Endothelial cell of umbilical vein (primary cell): ENCODE measurements at regions not wholly inside any gene's neighbourhood (a gene's known extent, or its start where the extent isn't known, plus 50 kb on each side); places are given as distances from the start of the nearest gene placed in this dataset.
"Not testable (repeated sequence)": the region's sequence is repeated elsewhere in the genome, so short reads cannot be mapped to it uniquely, and the experiment has no call there.

ENCODE experiments used
- BruUV-seq: library from RNA; stranded (reverse); fragments of 400-500 nt; replicated peaks from 2 replicates; lab custom pipeline; 2021; lab: Mats Ljungman, UMichigan
- CTCF ChIA-PET: fragments of 300-600, 350-600 bp; sonication (Branson Sonifier 250); formaldehyde crosslinking; loops from one replicate; lab custom pipeline; 2021; ENCODE audit warnings: antibody characterized with exemption, inconsistent platforms; lab: Charles Lee
- POLR2A ChIA-PET: fragments of 300-600, 350-600 bp; sonication (Branson Sonifier 250); formaldehyde crosslinking; loops from one replicate; lab custom pipeline; 2021; ENCODE audit warnings: antibody characterized with exemption, inconsistent platforms; lab: Charles Lee
- DNase-seq: peaks from one replicate; pipeline ENCODE4 v3.0.0-alpha.2; 2011; ENCODE audit warnings: low read depth, low spot score
- FAIRE-seq: peaks from 2 replicates; lab custom pipeline; 2011; peaks lifted over from hg19 to GRCh38; lab: Jason Lieb, UNC
- H2AFZ ChIP-seq: 2 replicates; pipeline ENCODE4 v1.6.0; 2012; ENCODE audit warnings: low read depth, low read length, control low read depth, inconsistent platforms
- H3K27ac ChIP-seq: 2 replicates; pipeline ENCODE4 v1.5.1; 2011; ENCODE audit warnings: low read depth, mild to moderate bottlenecking, control low read depth, low read length, moderate library complexity; ENCODE audit not compliant: insufficient read depth
- H3K27me3 ChIP-seq, 2 experiments: 2 replicates each; pipeline versions ENCODE4 v1.6.0 to v1.6.1; 2011; ENCODE audit warnings: low read length in 2 of 2, mixed read lengths in 1 of 2; ENCODE audit not compliant: control insufficient read depth in 2 of 2, insufficient read depth in 2 of 2
- H3K36me3 ChIP-seq, 2 experiments: 2 replicates in 1 of 2; 3 replicates in 1 of 2; pipeline ENCODE4 v1.5.1; 2011; ENCODE audit warnings: low read length in 2 of 2, mild to moderate bottlenecking in 1 of 2, moderate library complexity in 1 of 2; ENCODE audit not compliant: control insufficient read depth in 2 of 2, insufficient read depth in 2 of 2; ENCODE audit errors: extremely low read depth in 1 of 2
- H3K4me1 ChIP-seq: 3 replicates; pipeline ENCODE4 v1.5.1; 2011; ENCODE audit warnings: mild to moderate bottlenecking, low read length; ENCODE audit not compliant: control insufficient read depth, insufficient read depth; ENCODE audit errors: extremely low read depth
- H3K4me2 ChIP-seq: 2 replicates; pipeline ENCODE4 v1.6.1; 2011; ENCODE audit warnings: low read length, control low read depth, mixed read lengths; ENCODE audit not compliant: insufficient read depth
- H3K4me3 ChIP-seq, 3 experiments: fragments of 200-600 bp in 1 of 3; sonication (generic), shearing (Covaris generic) in 1 of 3; replicated peaks in 1 of 3; 2 replicates each; pipeline ENCODE4 v1.5.1; 2011 to 2016; ENCODE audit warnings: control low read depth in 3 of 3, low read length in 3 of 3, mild to moderate bottlenecking in 2 of 3, inconsistent platforms in 1 of 3, low read depth in 1 of 3, moderate library complexity in 1 of 3; ENCODE audit not compliant: insufficient read depth in 1 of 3
- H3K79me2 ChIP-seq: 2 replicates; pipeline ENCODE4 v1.6.0; 2012; ENCODE audit warnings: low read length, inconsistent platforms; ENCODE audit not compliant: control insufficient read depth, insufficient read depth
- H3K9ac ChIP-seq: replicated peaks from 2 replicates; pipeline ENCODE3; 2011; ENCODE audit warnings: low read length, control low read depth; ENCODE audit not compliant: insufficient read depth; ENCODE audit errors: extremely low read depth
- H3K9me1 ChIP-seq: replicated peaks from 3 replicates; pipeline ENCODE4 v1.6.0; 2011; ENCODE audit warnings: mild to moderate bottlenecking, low read length; ENCODE audit not compliant: control insufficient read depth, insufficient read depth; ENCODE audit errors: extremely low read depth
- H3K9me3 ChIP-seq: replicated peaks from 2 replicates; pipeline ENCODE4 v1.5.1; 2012; ENCODE audit warnings: low read length, inconsistent platforms; ENCODE audit not compliant: control insufficient read depth, insufficient read depth
- H4K20me1 ChIP-seq: replicated peaks from 2 replicates; pipeline ENCODE3; 2011; ENCODE audit warnings: mild to moderate bottlenecking, low read length; ENCODE audit not compliant: control insufficient read depth, insufficient read depth; ENCODE audit errors: extremely low read depth
- dilution Hi-C: fragments of 300-500 bp; cut with MboI; formaldehyde crosslinking; loops from one replicate; pipeline ENCODE4 v1.15.0; 2019; ENCODE audit warnings: low sequenced_read_pairs; ENCODE audit not compliant: extremely low pct_ligation_motif_present
- intact Hi-C: fragments of 100-400 bp; cut with micrococcal nuclease; formaldehyde crosslinking; loops from one replicate; pipeline ENCODE4 v1.10.0; 2022

DNA sequence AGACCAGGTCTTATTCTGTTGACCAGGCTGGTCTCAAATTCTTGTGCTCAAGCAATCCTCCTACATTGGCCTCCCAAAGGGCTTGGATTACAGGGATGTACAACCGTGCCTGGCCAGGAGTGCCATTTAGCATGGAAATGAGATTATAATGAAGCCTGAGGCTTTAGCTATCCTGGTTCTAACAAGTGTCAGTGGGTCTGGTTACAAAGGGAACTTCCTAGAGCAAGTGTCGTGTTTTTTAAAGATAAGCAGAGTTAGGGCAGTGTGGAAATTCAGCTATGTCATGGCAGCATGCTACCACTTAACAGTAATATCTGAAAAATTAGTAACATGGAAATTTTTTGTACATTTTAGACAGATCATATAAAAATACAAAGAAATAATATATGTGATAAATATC is 339.3 kb upstream of the SPATA31A3 start:
- H3K4me1 ChIP-seq, DNase-seq, H3K4me3 ChIP-seq, intact Hi-C loops, H3K27me3 ChIP-seq, H2AFZ ChIP-seq, H3K79me2 ChIP-seq, CTCF ChIA-PET, dilution Hi-C loops, H3K9me3 ChIP-seq, BruUV-seq, H4K20me1 ChIP-seq, H3K36me3 ChIP-seq, H3K4me2 ChIP-seq, H3K9ac ChIP-seq, FAIRE-seq, H3K9me1 ChIP-seq, H3K27ac ChIP-seq, POLR2A ChIA-PET: not testable (repeated sequence)

GRCh38 chr9:67313409-67313808 is 321.1 kb upstream of the SPATA31A3 start:
- H3K9me3 ChIP-seq, H3K9ac ChIP-seq, CTCF ChIA-PET, H3K4me1 ChIP-seq, H4K20me1 ChIP-seq, FAIRE-seq, H3K4me2 ChIP-seq, intact Hi-C loops, DNase-seq, H3K36me3 ChIP-seq, H3K79me2 ChIP-seq, dilution Hi-C loops, POLR2A ChIA-PET, H3K9me1 ChIP-seq, H3K4me3 ChIP-seq, H2AFZ ChIP-seq, H3K27me3 ChIP-seq, BruUV-seq, H3K27ac ChIP-seq: not testable (repeated sequence)

GRCh38 chr9:67312504-67312903 is 320.2 kb upstream of the SPATA31A3 start:
- H3K4me3 ChIP-seq, H3K36me3 ChIP-seq, H4K20me1 ChIP-seq, DNase-seq, H2AFZ ChIP-seq, H3K9me3 ChIP-seq, H3K4me2 ChIP-seq, intact Hi-C loops, H3K79me2 ChIP-seq, CTCF ChIA-PET, H3K27ac ChIP-seq, BruUV-seq, POLR2A ChIA-PET, FAIRE-seq, H3K9me1 ChIP-seq, H3K27me3 ChIP-seq, H3K4me1 ChIP-seq, H3K9ac ChIP-seq, dilution Hi-C loops: not testable (repeated sequence)

DNA sequence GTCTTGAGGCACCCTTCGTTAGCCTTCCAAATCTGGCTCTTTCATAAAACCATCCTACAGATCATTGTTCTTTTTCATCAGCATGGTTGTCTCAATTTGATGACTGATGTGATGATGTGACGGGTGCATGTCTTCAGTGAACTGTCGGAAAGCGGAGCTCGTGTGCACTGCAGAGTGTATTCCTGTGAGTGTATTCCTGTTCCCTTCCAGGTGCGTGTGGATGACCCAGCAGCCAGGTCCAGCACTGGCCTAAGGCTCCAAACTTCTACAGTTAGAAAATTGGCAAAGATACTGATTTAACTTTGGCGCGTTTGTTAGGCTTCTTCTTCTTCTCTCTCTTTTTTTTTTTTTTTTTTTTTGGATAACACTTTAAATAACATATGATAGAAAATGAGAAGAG is 314.8 kb upstream of the SPATA31A3 start:
- H3K9me1 ChIP-seq, H3K27me3 ChIP-seq, H3K79me2 ChIP-seq, FAIRE-seq, H4K20me1 ChIP-seq, H3K9me3 ChIP-seq, DNase-seq, H3K4me2 ChIP-seq, H2AFZ ChIP-seq, intact Hi-C loops, CTCF ChIA-PET, BruUV-seq, dilution Hi-C loops, H3K4me1 ChIP-seq, POLR2A ChIA-PET, H3K4me3 ChIP-seq, H3K36me3 ChIP-seq, H3K27ac ChIP-seq, H3K9ac ChIP-seq: not testable (repeated sequence)
